ENCODE measurements at regions not wholly inside any gene's neighbourhood (a gene's known extent, or its start where the extent isn't known, plus 50 kb on each side); places are given as distances from the start of the nearest gene placed in this dataset.

DNA sequence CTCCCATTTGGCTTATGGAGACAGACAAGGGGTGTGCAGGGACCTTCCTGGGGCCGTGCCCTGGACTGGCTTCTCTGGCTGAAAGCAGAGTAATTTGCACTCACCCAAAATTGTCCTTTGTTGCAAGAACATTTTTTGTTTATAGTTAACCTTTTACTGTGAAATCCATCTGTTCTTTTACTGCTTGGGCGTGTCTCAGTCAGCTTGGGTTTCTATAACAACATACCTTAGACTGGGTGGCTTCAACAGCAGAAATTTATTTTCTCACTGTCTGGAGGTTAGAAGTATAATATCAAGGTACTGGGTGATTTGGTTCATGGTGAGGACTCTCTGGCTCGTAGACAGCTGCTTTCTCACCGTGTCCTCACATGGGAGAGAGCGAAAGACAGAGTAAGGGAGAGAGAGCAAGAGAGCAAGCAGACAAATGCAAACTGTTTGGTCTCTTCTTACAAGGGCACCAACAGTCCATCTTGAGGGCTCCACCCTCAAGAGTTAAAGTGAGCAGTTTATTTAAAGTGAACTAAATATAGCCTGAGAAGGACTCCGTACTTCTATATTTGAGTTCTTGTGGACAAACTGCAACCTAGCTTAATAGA is 131.0 kb upstream of the NPY start:
- no peak for TF ChIP-seq EZH2phosphoT487 (IDR thresholded peaks at IDR 0.05; ENCODE audit: insufficient read depth, low read depth)
- no peak for TF ChIP-seq EZH2 (IDR thresholded peaks at IDR 0.05; ENCODE audit: insufficient read depth, poor library complexity, severe bottlenecking)
